IPS-18c (cell line): ENCODE measurements at regions not wholly inside any gene's neighbourhood (a gene's known extent, or its start where the extent isn't known, plus 50 kb on each side); places are given as distances from the start of the nearest gene placed in this dataset.

Source experiments
- H3K4me3 ChIP-seq: 2 replicates; pipeline ENCODE4 v1.7.0; 2013; ENCODE audit warnings: low read depth, mild to moderate bottlenecking, low read length, moderate library complexity; ENCODE audit not compliant: insufficient read depth
- H3K9me3 ChIP-seq: one replicate; pipeline ENCODE4 v1.6.1; 2013; ENCODE audit warnings: mild to moderate bottlenecking, low read length, moderate library complexity; ENCODE audit not compliant: control insufficient read depth, insufficient read depth

GRCh38 chr20:48257833-48258232 lies 472.6 kb upstream of the SULF2 start:
- Histone ChIP-seq H3K9me3 (peaks cover 2% of the 10 kb centered on the region), H3K4me3 (no peak overlapping the region)

DNA sequence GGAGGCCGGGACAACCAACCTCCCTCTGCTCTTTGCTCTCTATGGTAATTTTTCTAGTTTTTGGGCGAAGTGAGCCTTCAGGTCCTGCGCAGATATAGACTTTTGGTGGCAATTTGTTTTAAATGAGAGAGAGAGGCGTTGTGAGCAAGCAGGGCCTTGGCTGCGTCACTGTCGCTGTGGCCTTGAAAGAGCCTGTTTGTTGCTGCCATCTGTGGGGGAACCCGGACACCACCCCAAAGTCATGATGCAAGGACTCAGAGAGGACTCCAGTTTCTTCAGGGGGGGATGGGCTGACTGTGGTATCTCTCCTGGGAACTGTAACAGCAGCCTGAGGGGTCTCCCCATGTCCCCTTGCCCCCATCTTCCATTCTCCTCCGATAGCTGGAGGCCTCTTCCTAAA lies 462.7 kb upstream of the SULF2 start:
- Histone ChIP-seq H3K9me3 (no peaks in the 10 kb centered on the region), H3K4me3 (no peak overlapping the region)

- Histone ChIP-seq H3K9me3 (no peaks in the 10 kb centered on the region), H3K4me3 (no peak overlapping the region)
Measured at GRCh38 chr20:48246061-48246790, 460.9 kb upstream of the SULF2 start.

GRCh38 chr20:48242623-48243022 lies 457.3 kb upstream of the SULF2 start:
- no peak overlapping the region for H3K4me3 ChIP-seq

DNA sequence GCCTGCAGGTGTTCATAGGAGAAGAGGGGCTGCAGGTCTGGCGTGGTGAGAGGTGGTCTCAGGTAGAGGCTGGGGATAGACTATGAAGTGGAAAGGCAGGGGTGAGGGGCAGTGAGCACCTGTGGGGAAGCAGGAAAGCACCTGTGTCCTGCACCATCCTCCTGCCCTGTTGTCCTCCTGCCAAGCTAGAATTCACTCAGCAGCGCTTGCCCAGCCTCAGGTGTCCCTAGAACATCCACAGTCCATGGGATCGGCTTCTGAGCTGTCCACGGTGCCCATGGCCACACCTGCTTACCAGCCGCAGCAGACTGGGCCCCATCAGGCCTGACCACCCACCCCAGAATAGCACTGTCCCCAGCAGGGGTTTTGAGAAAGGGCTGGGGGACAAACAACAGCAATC lies 456.2 kb upstream of the SULF2 start:
- Histone ChIP-seq H3K4me3 (no peak overlapping the region), H3K9me3 (no peaks in the 10 kb centered on the region)

More at GRCh38 chr20:48242623-48243022, 457.3 kb upstream of the SULF2 start:
- no peaks in the 10 kb centered on the region for H3K9me3 ChIP-seq

DNA sequence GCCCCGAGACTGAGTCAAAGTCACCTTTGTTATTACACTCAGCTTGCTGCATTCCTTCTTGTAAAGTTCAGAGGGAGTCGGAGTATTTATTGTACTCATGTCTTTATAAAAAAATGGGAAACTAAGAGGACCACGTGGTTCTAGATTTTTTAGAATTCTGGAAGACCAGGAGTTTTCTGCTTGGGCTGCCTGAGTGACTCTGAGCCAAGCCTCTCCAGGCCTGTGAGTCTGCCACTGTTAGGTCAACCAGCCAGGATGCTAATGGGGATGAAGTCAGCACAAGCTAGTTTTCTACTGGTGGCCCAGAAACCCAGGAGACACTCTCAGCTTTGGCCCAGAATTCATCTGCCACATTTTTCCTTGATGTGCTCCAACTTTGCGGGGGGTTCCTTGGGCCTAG lies 453.5 kb upstream of the SULF2 start:
- Histone ChIP-seq H3K4me3 (no peak overlapping the region), H3K9me3 (no peaks in the 10 kb centered on the region)

DNA sequence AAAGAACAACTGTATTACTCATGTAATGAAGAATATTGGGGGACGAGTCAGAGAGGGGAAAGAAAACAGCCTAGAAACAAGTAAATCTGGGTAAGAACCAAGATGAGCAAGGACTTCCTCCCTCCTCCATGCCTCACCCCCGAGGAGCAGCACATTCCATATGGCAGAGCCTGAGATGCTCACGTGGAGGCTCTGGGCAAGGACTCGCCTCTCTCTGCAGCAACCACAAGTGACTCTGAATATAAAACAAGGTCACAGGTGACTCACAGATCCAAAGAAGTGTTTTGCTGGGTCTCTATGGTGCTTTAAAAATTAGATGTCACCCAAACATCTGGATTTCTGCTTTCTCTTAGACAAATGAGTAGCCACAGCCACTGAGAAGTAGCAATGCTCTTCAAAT lies 453.0 kb upstream of the SULF2 start:
- Histone ChIP-seq H3K9me3 (no peaks in the 10 kb centered on the region), H3K4me3 (no peak overlapping the region)

GRCh38 chr20:48236000-48236970 lies 451.0 kb upstream of the SULF2 start:
- H3K4me3 ChIP-seq = no peak overlapping the region
- H3K9me3 ChIP-seq = no peaks in the 10 kb centered on the region

GRCh38 chr20:48234951-48235350 lies 449.7 kb upstream of the SULF2 start:
- H3K9me3 ChIP-seq = peaks cover 2% of the 10 kb centered on the region
- no peak overlapping the region for H3K4me3 ChIP-seq

GRCh38 chr20:48231253-48231930 lies 446.1 kb upstream of the SULF2 start:
- peaks cover 2% of the 10 kb centered on the region for H3K9me3 ChIP-seq

GRCh38 chr20:48230216-48230615 lies 444.9 kb upstream of the SULF2 start:
- Histone ChIP-seq H3K4me3 (no peak overlapping the region), H3K9me3 (peaks cover 2% of the 10 kb centered on the region)

More at GRCh38 chr20:48231253-48231930, 446.1 kb upstream of the SULF2 start:
- no peak overlapping the region; the same call in 1 of the 2 replicates for H3K4me3 ChIP-seq

- peaks cover 4% of the 10 kb centered on the region for H3K9me3 ChIP-seq
Measured at GRCh38 chr20:48227381-48227780, 442.1 kb upstream of the SULF2 start.

GRCh38 chr20:48226642-48227041 lies 441.4 kb upstream of the SULF2 start:
- H3K9me3 ChIP-seq = peaks cover 4% of the 10 kb centered on the region
- H3K4me3 ChIP-seq = no peak overlapping the region

More at GRCh38 chr20:48227381-48227780, 442.1 kb upstream of the SULF2 start:
- no peak overlapping the region for H3K4me3 ChIP-seq

DNA sequence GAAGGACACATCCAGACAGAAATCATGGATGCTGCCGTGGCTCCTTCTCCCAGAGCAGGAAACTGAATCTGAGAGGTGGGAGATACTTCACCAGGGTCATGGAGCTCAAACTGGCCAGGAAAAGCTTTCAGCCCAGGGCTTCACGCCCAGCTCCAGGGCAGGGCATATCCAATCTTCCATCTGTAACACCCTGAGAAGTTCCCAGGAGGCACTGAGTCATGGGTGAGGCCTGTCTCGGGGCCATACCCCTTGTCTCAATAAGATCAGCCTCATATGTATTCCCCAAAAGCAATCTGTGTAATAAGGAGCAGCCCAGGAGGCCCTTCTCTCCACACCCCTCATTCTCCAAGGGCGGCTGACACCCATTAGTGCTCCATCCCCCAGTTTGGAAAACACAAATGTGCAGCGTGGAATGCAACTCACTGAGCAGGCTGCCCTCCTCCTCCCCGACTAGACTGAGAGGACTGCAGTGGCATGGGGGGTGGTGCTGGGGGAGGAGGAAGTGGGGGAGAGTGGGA lies 439.3 kb upstream of the SULF2 start:
- Histone ChIP-seq H3K4me3 (no peak overlapping the region), H3K9me3 (peaks cover 2% of the 10 kb centered on the region)

DNA sequence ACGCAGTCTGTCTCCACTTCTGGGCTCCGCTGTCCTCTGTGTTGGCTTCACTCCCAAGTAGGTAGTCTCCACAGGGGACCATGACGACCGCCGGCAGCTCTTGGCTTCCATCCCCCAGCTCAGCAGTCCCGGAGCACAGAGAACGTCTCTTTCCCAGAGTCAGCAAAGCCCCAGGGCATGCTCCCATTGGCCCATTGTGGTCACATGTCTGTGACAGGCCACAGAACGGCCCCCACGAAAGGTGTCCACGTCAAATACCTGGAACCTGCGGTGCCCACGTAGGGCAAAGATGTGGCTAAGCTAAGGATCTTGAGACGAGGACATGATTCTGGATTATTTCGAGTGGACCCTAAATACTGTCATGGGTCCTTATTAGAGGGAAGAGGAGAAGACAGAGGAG lies 438.4 kb upstream of the SULF2 start:
- peaks cover 2% of the 10 kb centered on the region for H3K9me3 ChIP-seq
- no peak overlapping the region for H3K4me3 ChIP-seq

- H3K9me3 ChIP-seq = peaks cover 2% of the 10 kb centered on the region
Measured at GRCh38 chr20:48222595-48223180, 437.4 kb upstream of the SULF2 start.

GRCh38 chr20:48220033-48220633 lies 434.9 kb upstream of the SULF2 start:
- Histone ChIP-seq H3K9me3 (peaks cover 2% of the 10 kb centered on the region), H3K4me3 (no peak overlapping the region)

More at GRCh38 chr20:48222595-48223180, 437.4 kb upstream of the SULF2 start:
- no peak overlapping the region for H3K4me3 ChIP-seq
